ENCODE measurements at regions not wholly inside any gene's neighbourhood (a gene's known extent, or its start where the extent isn't known, plus 50 kb on each side); places are given as distances from the start of the nearest gene placed in this dataset.
"Not testable (repeated sequence)": the region's sequence is repeated elsewhere in the genome, so short reads cannot be mapped to it uniquely, and the experiment has no call there.

DNA sequence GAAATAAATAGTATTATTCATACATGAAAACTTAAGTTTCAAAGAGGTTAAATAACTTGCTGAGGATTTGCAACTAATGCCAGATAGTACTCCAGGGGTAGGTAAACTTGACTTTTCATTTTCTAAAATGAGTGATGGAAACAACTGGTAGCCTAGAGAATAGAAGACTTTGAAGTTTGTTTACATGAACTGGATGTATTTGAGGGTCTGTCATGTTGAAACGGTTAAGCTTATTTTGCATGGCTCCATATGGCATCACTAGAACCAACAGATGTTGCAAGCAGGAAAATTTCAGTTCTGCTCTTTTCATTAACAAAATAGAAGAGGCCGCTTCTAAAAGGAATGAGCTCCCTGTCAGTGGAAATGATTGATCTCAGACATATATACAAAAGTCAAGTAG is 105.1 kb upstream of the SGCD start:
- DNase-seq: no peak

DNA sequence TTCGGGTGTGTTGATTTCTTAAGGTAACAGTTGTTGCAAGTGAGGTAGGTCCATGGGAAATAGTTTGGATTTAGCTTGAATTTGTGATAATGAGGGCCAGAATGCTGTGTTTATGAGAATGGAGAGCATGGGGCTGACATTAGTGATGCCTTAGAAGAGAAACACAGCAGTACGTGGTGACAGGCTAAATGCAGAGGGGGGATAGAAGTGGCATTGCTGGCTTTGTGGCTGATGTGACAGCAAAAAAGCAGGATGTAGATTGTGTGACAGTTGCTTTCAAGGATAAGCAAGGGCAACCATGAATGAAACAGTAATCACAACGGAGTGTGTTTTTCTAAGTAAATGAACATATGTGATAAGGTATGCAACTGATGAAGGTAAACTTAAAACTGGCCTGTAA is 103.4 kb upstream of the SGCD start:
- no peak for DNase-seq

DNA sequence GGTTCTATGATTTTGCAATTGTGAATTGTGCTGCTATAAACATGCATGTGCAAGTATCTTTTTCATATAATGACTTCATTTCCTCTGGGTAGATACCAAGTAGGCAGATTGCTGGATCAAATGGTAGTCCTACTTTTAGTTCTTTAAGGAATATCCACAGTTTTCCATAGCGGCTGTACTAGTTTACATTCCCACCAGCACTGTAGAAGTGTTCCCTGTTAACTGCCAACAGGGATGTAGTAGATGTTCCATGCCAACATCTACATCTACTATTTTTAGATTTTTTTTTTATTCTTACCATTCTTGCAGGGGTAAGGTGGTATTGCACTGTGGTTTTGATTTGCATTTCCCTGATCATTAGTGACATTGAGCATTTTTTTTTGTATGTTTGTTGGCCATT is 100.5 kb upstream of the SGCD start:
- not testable (repeated sequence) for DNase-seq

- DNase-seq: no peak
Measured at GRCh38 chr5:156230887-156231286, 96.1 kb upstream of the SGCD start.

DNA sequence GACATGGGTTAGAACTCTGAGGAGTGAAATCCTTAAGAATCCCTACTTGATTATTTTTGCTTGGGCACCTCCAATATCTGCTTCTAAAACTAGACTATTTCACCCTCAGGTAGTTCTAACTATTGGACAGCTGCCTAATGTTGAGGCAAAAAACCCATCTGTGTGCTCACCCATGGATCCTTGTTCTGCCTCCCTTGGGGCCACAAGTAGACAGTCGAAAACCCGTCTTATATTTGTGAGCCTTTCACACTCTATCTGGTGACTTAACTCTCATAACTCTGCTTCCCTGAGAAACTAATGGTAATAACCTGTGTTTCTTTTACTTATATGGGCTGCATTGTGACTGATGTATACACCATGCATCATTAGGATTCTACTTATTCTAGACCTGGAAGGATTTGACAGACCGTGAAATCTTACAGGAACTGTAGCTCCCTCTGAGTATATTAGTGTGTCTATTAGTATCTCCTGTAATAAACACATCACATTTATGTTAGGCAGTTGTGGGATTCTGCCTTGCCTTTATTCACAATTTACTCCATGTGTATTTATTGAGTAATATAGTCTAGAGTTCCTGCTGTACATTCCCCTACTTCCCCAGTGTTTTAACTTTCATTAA is 94.6 kb upstream of the SGCD start:
- no peak for DNase-seq

GRCh38 chr5:156237361-156237760 is 89.6 kb upstream of the SGCD start:
- DNase-seq: no peak

GRCh38 chr5:156239800-156240199 is 87.2 kb upstream of the SGCD start:
- no peak for DNase-seq

DNA sequence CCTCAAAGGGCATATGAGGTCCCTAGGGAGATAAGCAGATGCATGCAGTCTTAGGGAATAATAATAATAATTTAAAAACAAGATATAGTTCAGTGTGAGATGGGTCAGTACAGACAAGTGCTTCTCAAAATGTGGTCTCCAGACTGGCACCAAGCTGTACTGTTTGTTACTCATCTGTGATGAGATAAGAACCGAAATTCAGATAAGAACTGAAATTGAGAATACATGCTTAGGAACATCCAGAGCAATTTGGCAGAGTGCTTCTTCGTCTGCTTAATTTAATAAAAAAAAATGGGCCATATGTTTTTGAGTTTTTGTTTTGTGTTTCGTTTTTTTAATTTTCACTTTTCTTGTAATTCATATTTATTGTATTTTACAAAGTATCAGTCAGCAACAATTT is 86.5 kb upstream of the SGCD start:
- no peak for DNase-seq

- DNase-seq: no peak
Measured at GRCh38 chr5:156241266-156241665, 85.7 kb upstream of the SGCD start.

- DNase-seq: no peak
Measured at GRCh38 chr5:156245895-156246294, 81.1 kb upstream of the SGCD start.

DNA sequence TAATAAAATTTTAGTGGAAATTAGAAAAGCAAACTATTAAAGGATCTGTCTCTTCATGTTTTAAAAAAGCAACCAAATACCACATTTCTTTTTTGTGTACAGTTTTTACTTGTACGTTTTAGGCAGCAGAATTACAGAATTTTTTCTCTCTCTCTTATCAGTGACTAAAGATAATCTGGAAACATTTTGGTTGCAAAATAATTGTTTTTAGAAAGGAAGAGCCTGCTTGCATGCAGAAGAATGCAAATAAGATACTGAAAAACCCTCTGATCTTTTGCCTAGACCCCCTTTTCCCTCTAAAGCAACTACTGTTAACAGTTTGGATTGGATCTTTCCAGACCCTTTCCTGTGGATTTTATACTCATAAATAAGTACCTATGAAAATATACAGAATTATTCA is 75.9 kb upstream of the SGCD start:
- DNase-seq: no peak

GRCh38 chr5:156253130-156253529 is 73.8 kb upstream of the SGCD start:
- DNase-seq: no peak

DNA sequence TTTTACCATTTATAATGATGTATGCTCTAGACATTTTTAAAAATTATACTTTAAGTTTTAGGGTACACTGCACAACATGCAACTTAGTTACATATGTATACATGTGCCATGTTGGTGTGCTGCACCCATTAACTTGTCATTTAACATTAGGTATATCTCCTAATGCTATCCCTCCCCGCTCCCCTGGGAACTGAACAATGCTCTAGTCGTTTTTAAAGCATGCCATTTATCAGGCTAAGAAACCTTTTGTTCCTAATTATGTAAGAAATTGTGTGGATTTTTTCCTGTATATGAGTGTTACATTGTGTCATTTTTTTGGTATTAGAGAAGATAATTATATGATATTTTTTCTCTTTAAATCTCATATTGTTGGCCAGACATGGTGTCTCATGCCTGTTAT is 72.8 kb upstream of the SGCD start:
- DNase-seq: no peak

DNA sequence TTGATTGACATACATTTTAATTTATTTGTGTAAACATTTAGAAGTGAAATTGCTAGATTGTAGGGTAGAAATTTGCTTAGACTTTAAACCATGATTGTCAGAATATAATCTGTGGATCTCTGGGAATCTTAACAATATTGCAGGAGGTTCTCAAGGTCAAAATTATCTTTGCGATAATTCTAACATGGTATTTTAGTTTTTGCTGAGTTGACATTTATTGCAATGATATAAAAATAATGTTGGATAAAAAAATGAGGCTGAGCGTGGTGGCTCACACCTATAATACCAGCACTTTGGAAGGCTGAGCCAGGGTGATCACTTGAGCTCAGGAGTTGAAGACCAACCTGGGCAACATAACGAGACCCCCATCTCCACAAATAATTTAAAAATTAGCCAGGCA is 70.3 kb upstream of the SGCD start:
- no peak for DNase-seq

GRCh38 chr5:156258934-156259333 is 68.0 kb upstream of the SGCD start:
- no peak for DNase-seq

DNA sequence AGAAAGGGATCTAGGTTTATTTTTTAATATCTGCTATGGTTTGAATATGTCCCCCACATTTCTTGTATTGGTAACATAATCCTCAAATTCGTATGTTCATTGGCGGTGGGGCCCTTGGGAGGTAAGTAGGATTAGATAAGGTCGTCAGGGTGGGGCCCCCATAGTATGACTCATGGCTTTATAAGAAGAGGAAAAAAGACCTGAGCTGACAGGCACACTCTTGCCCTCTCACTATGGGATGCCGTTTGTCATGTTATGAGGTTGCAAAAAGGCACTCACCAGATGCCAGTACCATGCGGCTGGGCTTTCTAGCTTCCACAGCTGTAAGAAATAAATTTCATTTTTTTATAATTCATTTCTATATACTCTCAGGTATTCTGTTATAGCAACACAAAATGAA is 67.3 kb upstream of the SGCD start:
- no peak for DNase-seq

GRCh38 chr5:156261275-156261939 is 65.6 kb upstream of the SGCD start:
- no peak for DNase-seq

DNA sequence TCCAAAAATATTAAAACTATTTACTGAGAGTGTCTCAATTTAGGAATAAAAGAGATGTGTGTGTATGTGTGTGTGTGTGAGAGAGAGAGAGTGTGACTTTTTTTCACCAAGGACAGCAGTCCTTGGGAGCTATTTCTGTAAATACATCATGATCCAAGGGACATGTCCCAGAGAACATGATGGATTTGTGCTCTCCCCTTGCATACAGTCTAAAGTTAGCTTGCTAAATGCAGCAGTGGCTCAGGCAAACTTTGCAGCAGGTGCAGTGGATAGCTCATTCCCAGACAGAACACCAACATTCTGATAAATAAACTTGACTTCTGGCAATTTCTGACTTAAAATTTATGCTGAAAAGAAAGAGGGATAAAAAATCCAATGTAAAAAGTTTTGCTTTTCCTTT is 55.4 kb upstream of the SGCD start:
- no peak for DNase-seq

DNA sequence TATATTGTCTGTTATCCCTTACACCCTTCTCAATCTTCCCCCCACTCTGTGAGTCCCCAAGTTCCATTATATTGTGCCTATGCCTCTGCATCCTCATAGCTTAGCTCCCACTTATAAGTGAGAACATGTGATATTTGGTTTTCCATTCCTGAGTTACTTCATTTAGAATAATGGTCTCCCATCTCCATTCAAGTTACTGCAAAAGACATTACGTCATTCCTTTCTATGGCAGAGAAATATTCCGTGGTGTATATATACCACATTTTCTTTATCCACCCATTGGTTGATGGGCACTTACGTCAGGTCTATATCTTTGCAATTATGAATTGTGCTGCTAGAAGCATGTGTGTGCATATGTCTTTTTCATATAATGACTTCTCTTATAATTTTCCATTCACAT is 54.8 kb upstream of the SGCD start:
- DNase-seq: no peak

DNA sequence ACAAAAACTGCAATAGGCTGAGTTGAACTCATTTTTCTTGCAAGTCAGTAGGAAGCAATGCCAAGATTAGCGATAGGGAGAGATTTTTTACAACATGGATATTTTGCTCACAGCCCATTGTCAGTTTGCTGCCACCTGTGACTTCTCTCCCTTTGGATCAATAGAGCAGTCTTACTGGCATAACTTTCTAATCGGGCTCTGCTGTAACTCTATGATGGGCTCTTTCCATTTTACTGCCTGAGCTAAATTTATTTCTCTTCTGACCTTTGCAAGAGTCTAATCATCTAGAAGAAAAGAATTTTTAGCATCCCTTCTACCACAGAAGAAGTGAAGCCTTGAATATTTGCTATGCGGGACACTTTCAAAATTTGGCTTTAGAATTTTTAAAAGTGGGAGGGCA is 53.6 kb upstream of the SGCD start:
- DNase-seq: no peak

DNA sequence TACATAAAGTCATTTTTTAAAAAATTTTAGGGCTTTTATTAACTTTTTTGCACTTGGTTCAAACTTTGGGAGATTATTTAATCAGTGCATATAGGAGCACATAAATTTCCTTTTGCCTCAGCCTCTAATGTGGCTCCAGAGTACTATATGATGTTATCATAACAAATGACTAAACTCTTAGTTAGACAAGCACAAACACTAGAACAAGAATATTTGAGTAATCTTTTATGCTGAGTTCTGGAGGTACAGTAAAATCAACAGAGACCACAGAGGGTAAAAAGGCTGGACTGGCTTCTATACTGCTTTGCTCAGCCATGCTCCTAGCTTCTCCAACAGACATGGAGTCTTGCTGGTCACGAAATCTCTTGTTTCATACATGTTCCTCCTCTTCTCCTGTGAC is 52.5 kb upstream of the SGCD start:
- no peak for DNase-seq
